ENCODE measurements at regions not wholly inside any gene's neighbourhood (a gene's known extent, or its start where the extent isn't known, plus 50 kb on each side); places are given as distances from the start of the nearest gene placed in this dataset.

DNA sequence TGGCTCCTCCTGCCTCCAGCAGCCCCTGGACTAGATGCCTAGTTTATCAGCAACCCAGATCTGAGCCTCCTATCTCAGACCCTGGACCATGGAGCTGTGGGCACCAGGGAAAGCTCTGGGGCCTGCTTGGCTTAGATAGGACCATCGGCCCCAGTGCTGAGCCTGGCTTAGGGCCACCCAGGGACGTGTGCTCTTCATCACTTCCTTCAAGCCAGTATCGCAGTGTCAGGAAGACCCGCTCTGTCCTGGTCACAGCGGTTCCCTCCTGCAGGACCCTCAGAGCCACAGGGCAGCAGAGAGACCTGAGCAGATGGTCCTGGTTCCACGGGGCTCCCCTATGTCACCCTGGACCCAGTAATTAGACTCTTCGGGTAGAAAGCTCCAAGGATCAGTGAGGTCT, 105.7 kb upstream of the FAM20C start:
- no peak for TF ChIP-seq CTCF (conservative IDR thresholded peaks at IDR 0.05 in 1 of 2, IDR thresholded peaks at IDR 0.05 in 1 of 2; ENCODE audit: extremely low read depth in 1 of 2, insufficient read depth in 1 of 2, low read depth in 1 of 2, low read length in 2 of 2)
- no peak for TF ChIP-seq EZH2 (IDR thresholded peaks at IDR 0.05; ENCODE audit: borderline replicate concordance, low read length)

Measured in mammary epithelial cell (primary cell).